Sigmoid colon (tissue), 6 donors: ENCODE measurements at regions not wholly inside any gene's neighbourhood (a gene's known extent, or its start where the extent isn't known, plus 50 kb on each side); places are given as distances from the start of the nearest gene placed in this dataset.
A peak's percentile ranks its signal among the peaks of the same experiment; 100 is the strongest.

ENCODE experiments used
- DNase-seq: peaks from one replicate; pipeline ENCODE4 v3.0.0-alpha.2; 2019
- H3K27ac ChIP-seq, 4 donors: fragments of 200-600 bp; sonication (generic); one replicate each; pipeline ENCODE4 v1.5.1; 2016 to 2019; ENCODE audit warnings: mild to moderate bottlenecking in 1 of 4
- H3K27me3 ChIP-seq, 3 donors: fragments of 200-600 bp; sonication (generic); one replicate each; pipeline ENCODE4 v1.5.1; 2019; ENCODE audit warnings: mild to moderate bottlenecking in 1 of 3
- H3K36me3 ChIP-seq, 4 donors: fragments of 200-600 bp; sonication (generic); one replicate each; pipeline ENCODE4 v1.5.1; 2016 to 2019
- H3K4me1 ChIP-seq, 4 donors: fragments of 200-600 bp; sonication (generic); one replicate each; pipeline ENCODE4 v1.5.1; 2017 to 2019
- H3K4me3 ChIP-seq, 4 donors: fragments of 200-600 bp; sonication (generic); one replicate each; pipeline ENCODE4 v1.5.1; 2017 to 2019; ENCODE audit warnings: mild to moderate bottlenecking in 2 of 4, moderate library complexity in 1 of 4
- H3K9me3 ChIP-seq, 4 donors: fragments of 200-600 bp in 3 of 4; sonication (generic) in 3 of 4; one replicate each; pipeline versions ENCODE4 v1.5.1 to v1.6.1; 2013 to 2019
- CTCF ChIP-seq, 4 experiments: fragments of 450-650 bp in 3 of 4; fragments of 200-600 bp in 1 of 4; IDR thresholded peaks; one replicate each; pipeline ENCODE4 v1.5.1; 2016 to 2019; ENCODE audit warnings: antibody characterized with exemption in 4 of 4, mild to moderate bottlenecking in 3 of 4, moderate library complexity in 2 of 4
- EP300 ChIP-seq, 4 donors: sonication (generic); formaldehyde crosslinking; IDR thresholded peaks; one replicate each; pipeline ENCODE4 v1.6.1; 2017; ENCODE audit warnings: antibody characterized with exemption in 4 of 4
- POLR2A ChIP-seq, 2 donors: fragments of 450-650 bp; IDR thresholded peaks; one replicate each; pipeline ENCODE4 v1.6.1; 2016; ENCODE audit warnings: antibody characterized with exemption in 2 of 2, mild to moderate bottlenecking in 2 of 2, moderate library complexity in 2 of 2
- POLR2AphosphoS5 ChIP-seq, 4 donors: sonication (generic); formaldehyde crosslinking; IDR thresholded peaks; one replicate each; pipeline ENCODE4 v1.6.1; 2017; ENCODE audit warnings: antibody characterized with exemption in 4 of 4
- WGBS, 2 donors: extraction: QIAGEN DNeasy Blood & Tissue Kit; methylation state at CpG; one replicate each; pipeline ENCODE4 v1.1.7; 2013; 5-methylcytosine and 5-hydroxymethylcytosine counted together
- intact Hi-C: fragments of 100-400 bp; cut with DNase I; formaldehyde crosslinking; loops from one replicate; pipeline ENCODE4 v1.15.1; 2023
- donor health status: healthy with polysubstance abuse.
- donor health status: healthy.

GRCh38 chr9:134553061-134553891 lies 88.3 kb upstream of the COL5A1 start:
- intact Hi-C loops: no loop called here
- WGBS, 2 donors: 68 to 73% methylated on average over 26 of the region's 26 CpGs
- Histone ChIP-seq H3K9me3 (no peaks in the 10 kb centered on the region), H3K27me3 (no peaks in the 10 kb centered on the region), H3K4me1 (peaks cover 0 to 14% (median 3%) of the 10 kb centered on the region in 4 donors), H3K27ac (no peak overlapping the region), H3K36me3 (no peaks in the 10 kb centered on the region), H3K4me3 (no peak overlapping the region)
- DNase-seq: peak; percentile 65
- TF ChIP-seq POLR2AphosphoS5 (IDR thresholded peaks at IDR 0.05) (no peak), EP300 (IDR thresholded peaks at IDR 0.05) (no peak)

GRCh38 chr9:134553996-134554372 lies 87.6 kb upstream of the COL5A1 start:
- TF ChIP-seq POLR2AphosphoS5 (IDR thresholded peaks at IDR 0.05) (no peak), CTCF (IDR thresholded peaks at IDR 0.05) (no peak), EP300 (IDR thresholded peaks at IDR 0.05) (no peak), POLR2A (IDR thresholded peaks at IDR 0.05) (no peak)
- 80 to 85% methylated on average over 10 of the region's 10 CpGs for WGBS, 2 donors
- peak; percentile 40 for DNase-seq
- Histone ChIP-seq H3K27ac (no peak overlapping the region), H3K9me3 (no peaks in the 10 kb centered on the region), H3K4me3 (no peak overlapping the region), H3K36me3 (no peaks in the 10 kb centered on the region), H3K4me1 (peaks cover 0 to 14% (median 3%) of the 10 kb centered on the region in 4 donors), H3K27me3 (no peaks in the 10 kb centered on the region)
- intact Hi-C loops: no loop called here

- DNase-seq: peak; percentile 64
- peaks cover 0 to 14% (median 3%) of the 10 kb centered on the region in 4 donors for H3K4me1 ChIP-seq
- H3K27me3 ChIP-seq: no peaks in the 10 kb centered on the region
- intact Hi-C loops: no loop called here
- no peak overlapping the region for H3K27ac ChIP-seq
- TF ChIP-seq EP300 (IDR thresholded peaks at IDR 0.05): no peak
- no peaks in the 10 kb centered on the region for H3K36me3 ChIP-seq
- no peak overlapping the region for H3K4me3 ChIP-seq
- H3K9me3 ChIP-seq: no peaks in the 10 kb centered on the region
- WGBS, 2 donors: 68 to 81% methylated on average over 22 of the region's 22 CpGs
Observed at GRCh38 chr9:134554373-134555093, 87.1 kb upstream of the COL5A1 start.

GRCh38 chr9:134555094-134555650 lies 86.4 kb upstream of the COL5A1 start:
- TF ChIP-seq POLR2AphosphoS5 (IDR thresholded peaks at IDR 0.05) (no peak), CTCF (IDR thresholded peaks at IDR 0.05) (no peak), POLR2A (IDR thresholded peaks at IDR 0.05) (no peak), EP300 (IDR thresholded peaks at IDR 0.05) (no peak)
- peak; percentile 54 for DNase-seq
- intact Hi-C loops: no loop called here
- no peaks in the 10 kb centered on the region for H3K36me3 ChIP-seq
- peaks cover 0 to 14% (median 3%) of the 10 kb centered on the region in 4 donors for H3K4me1 ChIP-seq
- no peaks in the 10 kb centered on the region for H3K9me3 ChIP-seq
- 76 to 88% methylated on average over 9 of the region's 9 CpGs for WGBS, 2 donors
- H3K27me3 ChIP-seq: no peaks in the 10 kb centered on the region
- no peak overlapping the region for H3K27ac ChIP-seq
- H3K4me3 ChIP-seq: no peak overlapping the region

GRCh38 chr9:134556531-134557068 lies 85.0 kb upstream of the COL5A1 start:
- H3K27ac ChIP-seq: no peak overlapping the region
- no peak overlapping the region for H3K4me3 ChIP-seq
- WGBS, 2 donors: 84 to 87% methylated on average over 15 of the region's 15 CpGs
- DNase-seq: peak; percentile 64
- H3K9me3 ChIP-seq: no peaks in the 10 kb centered on the region
- TF ChIP-seq EP300 (IDR thresholded peaks at IDR 0.05): no peak
- TF ChIP-seq POLR2AphosphoS5 (IDR thresholded peaks at IDR 0.05): no peak
- intact Hi-C loops: no loop called here
- H3K36me3 ChIP-seq: no peaks in the 10 kb centered on the region
- peaks cover 0 to 12% (median 3%) of the 10 kb centered on the region in 4 donors for H3K4me1 ChIP-seq
- no peaks in the 10 kb centered on the region for H3K27me3 ChIP-seq

- Histone ChIP-seq H3K27ac (no peak overlapping the region), H3K27me3 (no peaks in the 10 kb centered on the region), H3K9me3 (no peaks in the 10 kb centered on the region), H3K4me1 (peaks cover 0 to 5% (median 0%) of the 10 kb centered on the region in 4 donors), H3K36me3 (no peaks in the 10 kb centered on the region), H3K4me3 (no peak overlapping the region)
- TF ChIP-seq EP300 (IDR thresholded peaks at IDR 0.05) (no peak), CTCF (IDR thresholded peaks at IDR 0.05) (no peak), POLR2A (IDR thresholded peaks at IDR 0.05) (no peak), POLR2AphosphoS5 (IDR thresholded peaks at IDR 0.05) (no peak)
- intact Hi-C loops: no loop called here
- 84 to 88% methylated on average over 18 of the region's 18 CpGs for WGBS, 2 donors
- peak; percentile 28 for DNase-seq
Observed at GRCh38 chr9:134557331-134557730, 84.3 kb upstream of the COL5A1 start.
